ENCODE measurements at regions not wholly inside any gene's neighbourhood (a gene's known extent, or its start where the extent isn't known, plus 50 kb on each side); places are given as distances from the start of the nearest gene placed in this dataset.
"Not testable (repeated sequence)": the region's sequence is repeated elsewhere in the genome, so short reads cannot be mapped to it uniquely, and the experiment has no call there.

DNA sequence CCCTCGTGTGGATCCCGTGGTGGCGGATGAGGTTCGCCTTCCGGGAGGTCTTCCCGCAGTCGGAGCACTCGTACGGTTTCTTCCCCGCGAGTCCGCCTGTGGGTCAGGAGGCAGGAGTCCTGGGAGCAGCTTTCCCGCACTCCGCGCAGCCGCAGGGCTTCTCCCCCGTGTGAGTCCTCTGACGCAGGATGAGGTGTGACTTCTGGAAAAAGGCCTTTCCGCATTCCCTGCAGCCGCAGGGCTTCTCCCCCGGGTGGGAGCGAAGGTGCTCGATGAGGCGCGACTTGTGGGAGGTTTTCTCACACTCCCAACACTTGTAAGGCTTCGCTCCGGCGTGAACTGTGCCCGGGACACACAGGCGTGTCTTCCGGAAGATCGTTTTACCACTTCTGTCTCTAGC is 68.8 kb upstream of the WIPI2 start:
- not testable (repeated sequence) for H3K4me3 ChIP-seq (ENCODE audit: insufficient read depth, low read length); H3K27ac ChIP-seq (ENCODE audit: low read depth, low read length); H2AFZ ChIP-seq (ENCODE audit: low read length); H3K4me1 ChIP-seq (ENCODE audit: insufficient read depth, low read length); H3K79me2 ChIP-seq (ENCODE audit: insufficient read depth, low read length); H3K27me3 ChIP-seq (ENCODE audit: insufficient read depth, low read length); H3K4me2 ChIP-seq (ENCODE audit: insufficient read depth, low read length); H4K20me1 ChIP-seq (ENCODE audit: insufficient read depth, low read length); H3K9me3 ChIP-seq (ENCODE audit: low read depth, low read length); H3K36me3 ChIP-seq (ENCODE audit: insufficient read depth, low read length); DNase-seq (ENCODE audit: insufficient read length, low spot score, missing footprints)

DNA sequence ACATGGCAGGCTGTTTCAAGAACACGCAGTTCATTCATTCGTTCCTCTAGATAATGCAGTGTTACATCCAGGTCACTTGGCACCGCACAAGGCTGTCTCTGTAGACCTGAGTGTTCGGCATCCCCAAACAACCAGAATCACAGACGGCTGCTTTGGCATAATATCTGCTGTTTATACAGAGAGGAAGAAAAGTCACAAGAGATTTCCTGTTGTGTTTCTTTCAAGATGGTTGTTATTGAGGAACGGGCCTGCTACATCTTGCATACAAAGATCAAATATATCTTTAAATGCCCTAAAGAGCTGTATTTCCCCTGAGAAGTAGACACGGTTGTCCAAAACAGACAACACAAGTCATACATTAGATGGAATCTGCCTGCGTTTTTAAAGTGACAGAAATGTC is 58.8 kb upstream of the WIPI2 start:
- not testable (repeated sequence) for H3K9me3 ChIP-seq (ENCODE audit: low read depth, low read length)

DNA sequence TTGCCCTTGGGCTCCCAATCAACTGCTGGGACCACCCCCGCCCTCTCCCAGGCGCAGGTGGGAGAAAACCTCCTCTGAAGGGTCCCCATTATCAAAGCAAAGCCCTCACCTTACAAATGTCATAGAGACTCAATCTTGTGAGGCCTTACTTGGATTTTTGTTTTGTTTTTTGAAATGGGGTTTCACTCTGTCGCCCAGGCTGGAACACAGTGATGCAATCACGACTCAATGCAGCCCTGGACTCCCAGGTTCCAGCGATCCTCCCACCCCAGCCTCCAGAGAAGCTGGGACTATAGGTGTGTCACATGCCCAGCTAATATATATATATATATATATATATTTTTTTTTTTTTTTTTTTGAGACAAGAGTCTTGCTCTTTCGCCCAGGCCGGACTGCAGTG is 57.5 kb upstream of the WIPI2 start:
- H3K36me3 ChIP-seq (ENCODE audit: insufficient read depth, low read length) = no peaks in the 10 kb centered on the region
- no peaks in the 10 kb centered on the region for H3K4me1 ChIP-seq (ENCODE audit: insufficient read depth, low read length)
- H3K4me2 ChIP-seq (ENCODE audit: insufficient read depth, low read length) = no peak overlapping the region
- H3K9me3 ChIP-seq (ENCODE audit: low read depth, low read length) = no peaks in the 10 kb centered on the region
- no peak overlapping the region for H3K4me3 ChIP-seq (ENCODE audit: insufficient read depth, low read length)
- no peaks in the 10 kb centered on the region for H4K20me1 ChIP-seq (ENCODE audit: insufficient read depth, low read length)
- TF ChIP-seq, protein P1, sequence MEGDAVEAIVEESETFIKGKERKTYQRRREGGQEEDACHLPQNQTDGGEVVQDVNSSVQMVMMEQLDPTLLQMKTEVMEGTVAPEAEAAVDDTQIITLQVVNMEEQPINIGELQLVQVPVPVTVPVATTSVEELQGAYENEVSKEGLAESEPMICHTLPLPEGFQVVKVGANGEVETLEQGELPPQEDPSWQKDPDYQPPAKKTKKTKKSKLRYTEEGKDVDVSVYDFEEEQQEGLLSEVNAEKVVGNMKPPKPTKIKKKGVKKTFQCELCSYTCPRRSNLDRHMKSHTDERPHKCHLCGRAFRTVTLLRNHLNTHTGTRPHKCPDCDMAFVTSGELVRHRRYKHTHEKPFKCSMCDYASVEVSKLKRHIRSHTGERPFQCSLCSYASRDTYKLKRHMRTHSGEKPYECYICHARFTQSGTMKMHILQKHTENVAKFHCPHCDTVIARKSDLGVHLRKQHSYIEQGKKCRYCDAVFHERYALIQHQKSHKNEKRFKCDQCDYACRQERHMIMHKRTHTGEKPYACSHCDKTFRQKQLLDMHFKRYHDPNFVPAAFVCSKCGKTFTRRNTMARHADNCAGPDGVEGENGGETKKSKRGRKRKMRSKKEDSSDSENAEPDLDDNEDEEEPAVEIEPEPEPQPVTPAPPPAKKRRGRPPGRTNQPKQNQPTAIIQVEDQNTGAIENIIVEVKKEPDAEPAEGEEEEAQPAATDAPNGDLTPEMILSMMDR (IDR thresholded peaks at IDR 0.05; ENCODE audit: extremely low read depth, low read depth, low read length) = no peak
- H3K79me2 ChIP-seq (ENCODE audit: insufficient read depth, low read length) = no peaks in the 10 kb centered on the region
- no peak for DNase-seq (ENCODE audit: insufficient read length, low spot score, missing footprints)
- H2AFZ ChIP-seq (ENCODE audit: low read length) = no peak overlapping the region
- H3K27ac ChIP-seq (ENCODE audit: low read depth, low read length) = no peak overlapping the region
- no peaks in the 10 kb centered on the region for H3K27me3 ChIP-seq (ENCODE audit: insufficient read depth, low read length)

More for the DNA sequence above, 58.8 kb upstream of the WIPI2 start:
- H3K4me1 ChIP-seq (ENCODE audit: insufficient read depth, low read length); H4K20me1 ChIP-seq (ENCODE audit: insufficient read depth, low read length); H3K27me3 ChIP-seq (ENCODE audit: insufficient read depth, low read length); H2AFZ ChIP-seq (ENCODE audit: low read length); H3K79me2 ChIP-seq (ENCODE audit: insufficient read depth, low read length); H3K27ac ChIP-seq (ENCODE audit: low read depth, low read length); DNase-seq (ENCODE audit: insufficient read length, low spot score, missing footprints); H3K4me3 ChIP-seq (ENCODE audit: insufficient read depth, low read length); H3K4me2 ChIP-seq (ENCODE audit: insufficient read depth, low read length); H3K36me3 ChIP-seq (ENCODE audit: insufficient read depth, low read length): not testable (repeated sequence)

- Histone ChIP-seq H3K79me2 (ENCODE audit: insufficient read depth, low read length) (no peaks in the 10 kb centered on the region), H3K9me3 (ENCODE audit: low read depth, low read length) (no peaks in the 10 kb centered on the region), H4K20me1 (ENCODE audit: insufficient read depth, low read length) (no peaks in the 10 kb centered on the region), H3K4me1 (ENCODE audit: insufficient read depth, low read length) (no peaks in the 10 kb centered on the region), H3K27me3 (ENCODE audit: insufficient read depth, low read length) (no peaks in the 10 kb centered on the region), H3K4me2 (ENCODE audit: insufficient read depth, low read length) (no peak overlapping the region), H2AFZ (ENCODE audit: low read length) (no peak overlapping the region), H3K27ac (ENCODE audit: low read depth, low read length) (no peak overlapping the region), H3K4me3 (ENCODE audit: insufficient read depth, low read length) (no peak overlapping the region), H3K36me3 (ENCODE audit: insufficient read depth, low read length) (no peaks in the 10 kb centered on the region)
- TF ChIP-seq, protein P1 (IDR thresholded peaks at IDR 0.05; ENCODE audit: extremely low read depth, low read depth, low read length) = peak; percentile 40
- DNase-seq (ENCODE audit: insufficient read length, low spot score, missing footprints) = peak; percentile 75
These were observed 50.0 kb upstream of the WIPI2 start for GRCh38 chr7:5139998-5140397.
